Head of caudate nucleus (tissue), 42 donors: ENCODE measurements at regions not wholly inside any gene's neighbourhood (a gene's known extent, or its start where the extent isn't known, plus 50 kb on each side); places are given as distances from the start of the nearest gene placed in this dataset.
A peak's percentile ranks its signal among the peaks of the same experiment; 100 is the strongest.

Experiments used
- DNase-seq, 42 donors: peaks; one replicate each; pipeline versions ENCODE4 v3.0.0 to v3.0.0-alpha.2; 2020 to 2021; ENCODE audit warnings: mixed read lengths in 7 of 42
- intact Hi-C: fragments of 100-400 bp; cut with DNase I; formaldehyde crosslinking; loops from one replicate; pipeline ENCODE4 v1.15.0; 2022

DNA sequence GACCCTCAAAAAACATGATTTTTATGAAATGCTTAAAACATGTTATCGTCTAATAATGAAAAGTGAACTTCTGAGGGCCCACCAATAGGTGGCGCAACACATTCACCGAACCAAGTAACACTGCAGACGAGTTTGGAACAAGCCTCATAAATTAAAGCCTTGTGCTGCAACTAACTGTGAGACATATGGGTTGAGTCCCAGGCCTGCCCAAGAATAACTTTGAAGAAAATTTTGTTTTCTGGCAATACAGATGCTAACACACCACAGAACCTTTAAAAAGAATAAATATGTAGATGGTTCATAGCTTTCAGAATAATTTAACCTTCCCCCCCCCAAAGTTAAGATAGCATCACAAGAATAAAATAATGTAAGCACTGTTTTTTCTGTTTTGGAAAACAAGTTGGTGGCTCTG is 285.9 kb downstream of the RNF144A start:
- DNase-seq = peak in 40 of 42 donors; percentile 11 to 85 (median 64)
- intact Hi-C loops = loop anchor here (10.0 kb wide), 1 partner anchor 1482 kb away; the partner anchor contains the start of gene ID2

DNA sequence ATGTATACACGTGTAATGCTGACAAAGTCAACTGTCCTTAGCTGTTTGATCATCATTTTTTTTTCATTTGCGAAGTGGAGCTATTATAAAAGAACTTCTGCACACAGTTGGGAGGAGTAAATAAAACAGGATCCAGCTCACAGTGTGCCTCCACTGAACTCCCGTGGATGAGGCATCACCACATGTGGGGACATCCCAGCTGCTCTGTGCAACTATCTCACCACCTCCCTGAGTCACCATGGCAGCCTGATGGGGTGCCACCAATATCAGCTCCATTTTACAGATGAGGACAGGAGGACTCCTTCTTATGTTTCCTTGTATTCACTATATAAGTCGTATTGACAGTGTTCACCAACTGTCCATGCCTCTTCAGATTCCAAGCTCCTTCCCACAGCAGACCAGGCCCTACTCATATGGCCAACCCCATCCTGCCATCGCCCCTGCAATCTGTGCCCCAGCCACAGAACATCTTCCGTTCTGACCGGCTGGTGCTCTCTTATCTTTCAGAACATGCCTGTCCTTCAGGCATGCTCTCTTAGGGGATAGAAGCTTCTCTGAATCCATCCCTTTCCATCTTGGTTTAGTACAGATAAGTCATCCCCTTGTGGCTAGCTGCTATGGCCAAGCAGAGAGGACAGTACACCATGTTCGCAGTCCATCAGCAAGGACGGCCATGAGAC is 288.1 kb downstream of the RNF144A start:
- intact Hi-C loops = loop anchor here (10.0 kb wide), 1 partner anchor 1480 kb away; the partner anchor contains the start of gene ID2
- DNase-seq = no peak

DNA sequence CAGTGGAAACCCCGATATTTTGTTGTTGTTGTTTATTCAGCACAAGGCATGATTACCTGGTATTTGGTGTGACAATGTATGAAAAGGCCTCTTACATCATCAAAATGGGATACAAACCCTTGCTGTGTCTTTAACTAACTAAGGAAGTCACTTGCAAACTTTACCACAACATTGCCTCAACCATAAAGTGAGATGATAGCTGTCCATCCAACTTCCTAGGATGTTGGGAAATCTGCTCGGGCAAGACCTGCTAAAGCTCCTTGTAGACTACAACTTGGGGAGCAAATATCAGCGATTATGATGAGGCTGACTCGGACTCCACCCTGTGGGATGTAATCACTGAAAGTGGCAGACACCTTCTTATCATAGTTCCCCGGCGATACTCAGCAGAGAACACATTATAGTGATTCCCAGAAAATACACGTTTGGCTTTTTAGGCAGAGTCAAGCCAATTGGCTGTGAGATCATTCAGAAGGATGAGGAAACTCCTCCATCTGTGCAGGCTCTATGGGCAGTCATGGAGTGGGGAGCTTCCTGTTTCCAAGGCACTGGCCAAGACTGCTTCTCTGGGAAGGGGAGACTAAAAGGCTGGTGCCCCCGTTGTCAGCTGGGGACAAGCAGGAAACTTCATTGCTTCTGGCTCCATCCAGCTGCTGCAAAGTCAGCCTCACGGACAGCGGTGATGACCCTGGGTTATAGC is 289.0 kb downstream of the RNF144A start:
- intact Hi-C loops = loop anchor here (10.0 kb wide), 1 partner anchor 1479 kb away; the partner anchor contains the start of gene ID2

DNA sequence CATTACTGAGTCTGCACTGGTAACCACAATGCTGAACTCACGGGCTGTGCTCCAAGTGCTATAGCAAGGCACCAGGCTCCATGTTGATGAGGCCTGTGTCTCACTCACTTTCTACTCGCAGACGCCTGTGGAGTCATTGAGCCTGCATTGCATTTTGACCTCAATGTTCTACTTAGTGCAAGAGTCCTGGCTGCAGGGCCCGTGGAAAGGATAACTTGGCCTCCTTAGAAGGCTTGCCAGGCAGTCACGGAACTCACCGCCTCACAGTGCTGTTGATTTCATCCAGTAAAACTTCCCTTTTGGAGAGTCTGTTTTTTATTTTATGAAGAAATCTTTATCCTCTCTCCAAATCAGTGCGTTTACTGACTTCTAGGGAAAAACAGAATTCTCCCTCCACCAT is 290.4 kb downstream of the RNF144A start:
- intact Hi-C loops = loop anchor here (10.0 kb wide), 1 partner anchor 1477 kb away; the partner anchor contains the start of gene ID2
- DNase-seq = no peak

More for the DNA sequence above, 289.0 kb downstream of the RNF144A start:
- DNase-seq = no peak

DNA sequence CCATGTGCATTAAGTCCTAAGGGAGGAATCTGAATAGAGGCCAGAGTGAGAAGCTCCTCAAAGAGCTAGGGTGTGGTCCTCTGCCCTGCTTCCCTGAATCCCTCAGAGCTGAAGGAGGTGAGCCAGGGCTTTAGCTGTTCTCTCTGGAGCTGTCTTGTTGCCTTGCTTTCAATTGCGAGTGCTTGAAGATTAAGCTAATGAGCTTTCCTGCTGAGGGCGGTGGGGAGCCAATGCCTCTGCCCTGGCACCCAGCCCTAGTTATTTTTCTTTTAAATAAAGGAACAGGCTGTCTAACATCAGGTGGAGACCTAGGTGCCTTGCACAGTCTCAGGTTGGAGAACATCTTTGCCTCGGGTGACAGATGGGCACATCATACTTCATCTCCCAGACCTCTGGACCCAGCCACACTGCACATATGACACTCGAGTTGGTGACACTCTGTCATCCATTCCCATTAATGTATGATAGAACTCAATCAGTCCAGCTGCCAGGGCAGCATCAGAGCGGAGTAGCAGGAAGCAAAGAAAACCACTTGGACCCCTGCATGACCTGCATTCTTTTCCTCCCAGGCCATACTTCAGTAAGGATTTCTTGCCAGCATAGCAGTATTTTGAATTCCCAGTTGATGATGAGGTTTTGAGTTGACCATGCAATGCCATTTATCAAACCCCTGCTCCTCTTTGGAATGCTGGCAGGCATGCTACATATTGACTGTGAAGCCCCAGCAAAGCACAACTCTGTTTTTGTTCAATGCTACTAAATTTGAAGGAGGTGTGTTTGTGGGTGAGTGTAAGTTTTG is 292.7 kb downstream of the RNF144A start:
- DNase-seq = no peak
- intact Hi-C loops = loop anchor here (10.0 kb wide), 1 partner anchor 1475 kb away; the partner anchor contains the start of gene ID2

DNA sequence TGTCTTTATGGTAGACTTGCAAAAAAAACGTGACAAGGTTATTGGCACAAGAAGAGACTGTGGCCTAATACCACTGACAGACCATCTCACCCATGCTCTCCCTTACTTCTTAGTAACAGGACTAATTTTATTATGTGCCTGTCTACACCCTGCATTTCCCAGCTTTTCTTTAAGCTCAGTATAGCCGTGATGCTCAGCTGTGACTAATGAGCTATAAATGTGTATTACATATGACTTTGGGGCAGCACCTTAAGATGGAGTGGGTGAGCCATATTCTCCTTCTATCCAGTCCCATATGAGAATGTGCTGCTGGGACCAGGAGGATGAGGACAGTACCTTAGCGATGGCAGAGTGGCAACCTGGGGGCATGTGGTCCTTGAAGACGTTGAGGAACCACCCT is 293.5 kb downstream of the RNF144A start:
- no peak for DNase-seq
- intact Hi-C loops = no loop called here

DNA sequence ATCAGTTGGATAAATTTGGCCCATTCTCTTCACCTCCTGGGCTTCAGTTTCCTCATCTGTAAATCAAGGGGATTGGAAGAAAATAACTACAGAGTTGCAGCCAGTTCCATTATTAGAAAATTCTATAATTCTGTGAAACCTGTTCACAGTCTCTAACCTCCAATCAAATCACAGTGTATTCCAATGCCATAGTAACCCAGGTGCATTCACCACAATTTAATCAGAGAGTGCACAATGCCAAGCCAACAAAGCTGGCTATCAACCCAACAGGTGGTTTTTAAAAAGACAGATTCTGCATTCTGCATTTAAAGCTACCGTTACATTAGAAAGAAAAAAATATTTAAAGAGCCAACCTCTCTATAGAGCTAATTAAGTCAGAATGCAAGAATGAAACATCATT is 308.6 kb downstream of the RNF144A start:
- intact Hi-C loops = no loop called here
- DNase-seq = no peak

DNA sequence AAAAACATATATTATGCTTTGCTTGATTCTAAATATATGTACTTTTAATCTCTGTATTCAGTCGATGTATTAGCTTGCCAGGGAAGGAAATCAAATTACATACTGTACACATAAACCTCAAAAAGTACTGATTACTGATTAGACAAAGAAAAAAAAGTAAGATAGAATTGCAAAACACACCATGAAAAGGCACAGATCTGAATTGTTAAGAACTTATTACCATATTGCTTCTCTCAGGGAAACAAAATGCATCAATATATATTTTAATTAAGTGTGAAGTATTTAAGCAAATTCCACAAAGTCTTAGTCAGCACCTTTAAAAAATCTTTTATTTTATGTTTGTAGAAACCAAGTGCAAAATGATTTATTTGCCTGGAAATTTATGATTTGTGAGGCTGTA is 309.3 kb downstream of the RNF144A start:
- intact Hi-C loops = no loop called here
- no peak for DNase-seq

- intact Hi-C loops = no loop called here
- DNase-seq = no peak
Measured at GRCh38 chr2:7233126-7233525, 315.9 kb downstream of the RNF144A start.

- intact Hi-C loops = no loop called here
- no peak for DNase-seq
Measured at GRCh38 chr2:7237466-7237865, 320.3 kb downstream of the RNF144A start.

DNA sequence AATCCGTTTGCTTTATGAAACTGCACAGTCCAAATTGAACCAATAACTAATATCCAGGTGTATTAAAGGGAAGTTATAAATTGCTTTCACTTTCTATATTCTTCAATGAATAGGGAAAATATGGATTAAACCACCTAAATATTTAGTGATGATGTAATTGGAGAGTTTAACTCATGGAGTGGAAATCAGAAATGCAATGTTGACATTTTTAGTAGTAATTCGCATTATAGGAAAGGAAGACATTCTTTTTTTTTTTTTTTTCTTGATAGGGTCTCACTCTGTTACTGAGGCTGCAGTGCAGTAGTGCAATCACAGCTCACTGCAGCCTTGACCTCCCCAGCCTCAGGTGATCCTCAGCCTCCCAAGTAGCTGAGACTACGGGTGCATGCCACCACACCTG is 321.9 kb downstream of the RNF144A start:
- intact Hi-C loops = no loop called here
- DNase-seq = no peak

DNA sequence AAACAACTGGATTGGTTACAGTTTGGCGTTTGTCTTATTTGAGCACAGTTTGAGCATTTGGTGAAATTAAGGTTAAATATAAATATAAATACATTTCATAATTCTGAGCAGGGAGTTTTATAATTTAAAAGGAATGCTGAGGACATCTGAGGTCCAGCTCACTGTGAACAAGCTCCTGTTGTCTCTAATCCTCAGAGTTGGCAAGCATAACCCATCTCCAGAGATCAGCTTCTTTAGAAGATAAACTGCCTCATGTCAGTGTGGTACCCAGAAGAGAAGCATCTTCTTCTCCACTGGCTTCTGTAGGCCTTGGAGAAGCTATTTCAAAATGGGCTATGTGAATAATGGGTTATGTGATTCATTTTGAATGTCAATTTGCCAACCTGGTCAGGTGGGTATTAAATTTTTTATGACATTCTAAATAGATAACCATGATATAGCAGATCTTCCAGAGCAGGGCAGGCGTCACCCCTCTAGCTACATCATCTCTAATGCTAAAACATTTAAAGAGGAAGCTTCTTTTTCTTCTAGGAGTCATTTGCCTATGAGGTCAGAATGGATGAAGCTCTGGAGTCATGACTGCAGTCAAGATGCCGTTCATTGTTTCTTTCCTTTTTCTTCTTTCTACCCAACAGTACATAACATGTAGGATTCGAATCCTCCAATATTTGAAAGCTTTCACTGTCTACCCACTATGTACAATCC is 324.0 kb downstream of the RNF144A start:
- DNase-seq = no peak
- intact Hi-C loops = no loop called here

DNA sequence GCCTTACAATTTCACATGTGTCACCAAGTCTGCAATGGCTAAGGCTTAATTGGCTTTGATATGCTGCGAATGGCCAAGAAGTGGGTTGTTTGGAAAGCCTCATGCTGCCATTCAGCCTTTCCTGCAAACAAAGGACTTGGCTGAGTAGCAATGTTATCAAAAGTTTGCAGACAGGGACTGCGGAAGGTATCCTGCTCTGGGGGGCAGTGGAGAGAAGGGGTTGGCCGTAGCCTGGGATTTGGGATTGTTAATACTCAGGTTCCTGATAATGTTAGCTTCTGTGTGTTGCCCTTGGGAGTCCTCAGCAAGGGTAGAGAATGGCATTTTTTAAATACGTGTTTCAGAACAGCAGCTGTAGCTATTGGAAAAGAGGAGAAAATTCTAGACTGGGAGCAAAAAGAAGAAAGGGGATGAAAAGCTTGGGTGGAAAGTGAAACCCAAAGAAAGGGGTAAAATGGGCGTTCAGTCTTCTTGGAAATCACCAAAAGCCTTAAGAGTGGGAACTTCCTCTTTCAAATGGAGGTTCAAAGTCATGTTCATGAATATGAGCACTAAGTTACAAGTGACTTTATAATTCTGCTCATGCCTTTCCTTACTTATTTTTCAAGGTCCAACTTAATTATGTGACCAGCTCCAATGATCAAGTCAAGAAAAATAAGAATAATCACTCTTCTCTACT is 325.1 kb downstream of the RNF144A start:
- intact Hi-C loops = no loop called here
- no peak for DNase-seq

- DNase-seq = no peak
- intact Hi-C loops = no loop called here
Measured at GRCh38 chr2:7243276-7243675, 326.1 kb downstream of the RNF144A start.

DNA sequence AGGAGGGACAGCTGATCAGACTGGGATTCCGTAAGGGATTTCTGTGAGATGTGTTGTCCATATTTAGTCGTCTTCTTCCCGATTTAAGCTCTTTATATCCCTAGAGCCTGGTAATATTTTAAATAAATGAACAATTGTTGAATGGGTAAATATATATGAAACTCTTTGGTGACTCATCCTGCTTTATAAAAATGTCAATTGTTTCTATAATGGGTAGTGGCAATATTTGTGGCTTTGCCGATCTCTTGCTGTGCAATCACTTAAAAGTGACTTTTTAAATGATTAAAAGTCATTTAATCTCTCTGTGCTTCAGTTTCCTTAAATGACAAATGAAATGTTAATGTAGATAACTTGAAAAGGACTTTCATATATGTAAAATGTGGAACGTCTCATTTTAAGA is 339.2 kb downstream of the RNF144A start:
- intact Hi-C loops = no loop called here
- DNase-seq = no peak

- DNase-seq = peak in 19 of 42 donors; percentile 2 to 64 (median 18)
- intact Hi-C loops = no loop called here
Measured at GRCh38 chr2:7262727-7263126, 345.5 kb downstream of the RNF144A start.

DNA sequence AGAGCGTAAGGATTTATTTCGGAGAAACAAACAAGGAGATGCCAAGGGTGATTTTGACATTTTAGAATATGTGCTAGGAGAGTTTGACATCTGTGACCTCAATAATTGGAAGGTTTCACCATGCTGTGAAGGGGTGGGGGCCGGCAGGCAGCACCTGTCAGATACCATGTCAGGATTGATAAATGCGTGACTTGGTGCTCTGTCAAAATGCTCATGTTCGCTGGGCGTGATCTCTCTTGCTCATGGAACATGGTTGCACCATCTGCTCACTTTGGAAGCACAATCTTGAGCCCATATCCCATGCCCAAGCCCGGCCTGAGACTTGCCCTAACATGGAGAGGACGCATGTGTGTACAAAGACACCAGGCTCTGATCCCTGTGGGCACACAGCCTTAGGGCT is 347.6 kb downstream of the RNF144A start:
- intact Hi-C loops = no loop called here

GRCh38 chr2:7265286-7265685 is 348.1 kb downstream of the RNF144A start:
- DNase-seq = no peak
- intact Hi-C loops = no loop called here

More for the DNA sequence above, 347.6 kb downstream of the RNF144A start:
- no peak for DNase-seq
